HEK293T (cell line): ENCODE measurements at regions not wholly inside any gene's neighbourhood (a gene's known extent, or its start where the extent isn't known, plus 50 kb on each side); places are given as distances from the start of the nearest gene placed in this dataset.

Experiments used
- CTCF ChIA-PET: fragments of 350-600 bp; formaldehyde crosslinking; extraction: SDS; loops from one replicate; lab custom pipeline; 2021; ENCODE audit warnings: antibody characterized with exemption, inconsistent platforms; lab: Yijun Ruan, JAX
- POLR2A ChIA-PET: fragments of 350-600 bp; formaldehyde crosslinking; extraction: SDS; loops from one replicate; lab custom pipeline; 2020; ENCODE audit warnings: antibody characterized with exemption, inconsistent platforms; lab: Yijun Ruan, JAX
- DNase-seq: peaks from one replicate; pipeline ENCODE4 v3.0.0; 2012; ENCODE audit warnings: mixed read lengths; ENCODE audit errors: extremely low spot score
- ARNT ChIP-seq: fragments of 450-650 bp; IDR thresholded peaks from 2 replicates; pipeline ENCODE4 v1.6.1; 2017; ENCODE audit warnings: mild to moderate bottlenecking
- BHLHE40 ChIP-seq: fragments of 450-650 bp; IDR thresholded peaks from 2 replicates; pipeline ENCODE4 v1.6.1; 2016; ENCODE audit warnings: mild to moderate bottlenecking, moderate library complexity, borderline replicate concordance
- CTBP1 ChIP-seq: fragments of 450-650 bp; IDR thresholded peaks from 2 replicates; pipeline ENCODE4 v1.6.1; 2016; ENCODE audit warnings: borderline replicate concordance
- ELF4 ChIP-seq: fragments of 450-650 bp; IDR thresholded peaks from 2 replicates; pipeline ENCODE4 v1.6.1; 2017; ENCODE audit warnings: antibody characterized with exemption
- FOXA1 ChIP-seq: fragments of 450-650 bp; IDR thresholded peaks from 2 replicates; pipeline ENCODE4 v1.6.1; 2016; ENCODE audit warnings: mild to moderate bottlenecking
- FOXK2 ChIP-seq: fragments of 450-650 bp; IDR thresholded peaks from 2 replicates; pipeline ENCODE4 v1.6.1; 2016; ENCODE audit warnings: mild to moderate bottlenecking
- FOXM1 ChIP-seq: fragments of 450-650 bp; IDR thresholded peaks from 2 replicates; pipeline ENCODE4 v1.6.1; 2017; ENCODE audit warnings: mild to moderate bottlenecking, borderline replicate concordance
- HDGF ChIP-seq: fragments of 450-650 bp; IDR thresholded peaks from 2 replicates; pipeline ENCODE4 v1.6.1; 2017; ENCODE audit warnings: antibody characterized with exemption, borderline replicate concordance
- L3MBTL2 ChIP-seq: fragments of 450-650 bp; conservative IDR thresholded peaks from 2 replicates; pipeline ENCODE4 v1.6.1; 2016; ENCODE audit warnings: mild to moderate bottlenecking
- LEF1 ChIP-seq: fragments of 450-650 bp; IDR thresholded peaks from 2 replicates; pipeline ENCODE4 v1.6.1; 2017; ENCODE audit warnings: mild to moderate bottlenecking, borderline replicate concordance
- NFRKB ChIP-seq: fragments of 450-650 bp; IDR thresholded peaks from 2 replicates; pipeline ENCODE4 v1.6.1; 2016; ENCODE audit warnings: mild to moderate bottlenecking, moderate library complexity
- PKNOX1 ChIP-seq: fragments of 450-650 bp; IDR thresholded peaks from 2 replicates; pipeline ENCODE4 v1.6.1; 2016
- SP1 ChIP-seq: fragments of 450-650 bp; IDR thresholded peaks from 2 replicates; pipeline ENCODE4 v1.6.1; 2017
- SUZ12 ChIP-seq: fragments of 450-650 bp; IDR thresholded peaks from 2 replicates; pipeline ENCODE4 v1.6.1; 2016; ENCODE audit warnings: mild to moderate bottlenecking
- TARDBP ChIP-seq: fragments of 450-650 bp; IDR thresholded peaks from 2 replicates; pipeline ENCODE4 v1.6.1; 2016
- ZNF384 ChIP-seq: fragments of 450-650 bp; IDR thresholded peaks from 2 replicates; pipeline ENCODE4 v1.6.1; 2016

- TF ChIP-seq NFRKB, result no peak
- DNase-seq, result no peak
- ChIA-PET POLR2A (no interaction called here), CTCF (no interaction called here)
Observed at GRCh38 chr13:23987331-23987894, 90.1 kb upstream of the C1QTNF9B start.

GRCh38 chr13:23988546-23989122 lies 91.3 kb upstream of the C1QTNF9B start:
- POLR2A ChIA-PET, result no interaction called here
- TF ChIP-seq ZNF384, result no peak
- no peak for TF ChIP-seq PKNOX1
- TF ChIP-seq BHLHE40, result no peak
- TF ChIP-seq FOXK2, result no peak
- CTCF ChIA-PET, result no interaction called here
- no peak for DNase-seq

GRCh38 chr13:23990455-23990854 lies 93.2 kb upstream of the C1QTNF9B start:
- ChIA-PET CTCF (no interaction called here), POLR2A (no interaction called here)
- no peak for DNase-seq
- TF ChIP-seq ZNF384 (no peak), LEF1 (no peak), FOXA1 (no peak), FOXM1 (no peak), HDGF (no peak), L3MBTL2 (no peak), NFRKB (no peak), TARDBP (no peak), BHLHE40 (no peak), ARNT (no peak), FOXK2 (no peak), ELF4 (no peak), CTBP1 (no peak), SP1 (no peak), SUZ12 (no peak), PKNOX1 (no peak)

- ChIA-PET CTCF (no interaction called here), POLR2A (no interaction called here)
- no peak for TF ChIP-seq CTBP1
- DNase-seq, result no peak
Observed at GRCh38 chr13:23991119-23991518, 93.8 kb upstream of the C1QTNF9B start.

- POLR2A ChIA-PET, result no interaction called here
- TF ChIP-seq L3MBTL2 (no peak), PKNOX1 (no peak), CTBP1 (no peak), FOXA1 (no peak), SUZ12 (no peak), LEF1 (no peak), ARNT (no peak), ZNF384 (no peak), FOXM1 (no peak)
- DNase-seq, result no peak
- CTCF ChIA-PET, result no interaction called here
Observed at GRCh38 chr13:23992781-23993679, 95.7 kb upstream of the C1QTNF9B start.

GRCh38 chr13:23993680-23993985 lies 96.3 kb upstream of the C1QTNF9B start:
- DNase-seq, result no peak
- POLR2A ChIA-PET, result no interaction called here
- CTCF ChIA-PET, result no interaction called here
- no peak for TF ChIP-seq SUZ12
- TF ChIP-seq ZNF384, result no peak
- TF ChIP-seq CTBP1, result no peak
- no peak for TF ChIP-seq ELF4
- TF ChIP-seq FOXM1, result no peak
- no peak for TF ChIP-seq ARNT
- no peak for TF ChIP-seq SP1
- TF ChIP-seq LEF1, result no peak
- TF ChIP-seq TARDBP, result no peak
- TF ChIP-seq HDGF, result no peak
- no peak for TF ChIP-seq BHLHE40
